HL-60 (cell line): ENCODE measurements at regions not wholly inside any gene's neighbourhood (a gene's known extent, or its start where the extent isn't known, plus 50 kb on each side); places are given as distances from the start of the nearest gene placed in this dataset.

Experiments used
- GABPA ChIP-seq: IDR thresholded peaks from 2 replicates; pipeline ENCODE4 v1.6.1; 2012; ENCODE audit warnings: low read depth
- POLR2AphosphoS5 ChIP-seq: IDR thresholded peaks from 2 replicates; pipeline ENCODE4 v1.6.1; 2012; ENCODE audit warnings: low read depth
- TF ChIP-seq, protein P1 (sequence below): IDR thresholded peaks from one replicate; pipeline ENCODE4 v1.5.1; 2011; ENCODE audit warnings: low read length, control low read depth, inconsistent platforms; ENCODE audit not compliant: insufficient read depth

DNA sequence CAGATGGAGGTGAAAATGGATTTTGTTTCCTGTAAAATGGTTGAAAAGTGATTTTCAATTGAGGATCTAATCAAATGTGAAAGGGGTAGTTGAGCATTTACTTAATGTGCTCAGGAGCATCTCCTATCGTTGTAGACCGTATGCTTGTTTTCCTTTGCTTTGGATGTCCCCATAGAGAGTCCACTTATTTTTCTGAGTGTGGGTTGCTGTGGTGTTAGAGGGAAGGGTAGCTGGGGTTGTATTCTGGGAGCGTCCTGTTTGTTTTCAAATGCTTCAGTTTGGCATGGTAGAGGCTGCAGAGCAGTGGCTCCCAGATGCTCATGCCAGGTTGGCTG, 154.1 kb downstream of the MAT2B start:
- TF ChIP-seq, protein P1, sequence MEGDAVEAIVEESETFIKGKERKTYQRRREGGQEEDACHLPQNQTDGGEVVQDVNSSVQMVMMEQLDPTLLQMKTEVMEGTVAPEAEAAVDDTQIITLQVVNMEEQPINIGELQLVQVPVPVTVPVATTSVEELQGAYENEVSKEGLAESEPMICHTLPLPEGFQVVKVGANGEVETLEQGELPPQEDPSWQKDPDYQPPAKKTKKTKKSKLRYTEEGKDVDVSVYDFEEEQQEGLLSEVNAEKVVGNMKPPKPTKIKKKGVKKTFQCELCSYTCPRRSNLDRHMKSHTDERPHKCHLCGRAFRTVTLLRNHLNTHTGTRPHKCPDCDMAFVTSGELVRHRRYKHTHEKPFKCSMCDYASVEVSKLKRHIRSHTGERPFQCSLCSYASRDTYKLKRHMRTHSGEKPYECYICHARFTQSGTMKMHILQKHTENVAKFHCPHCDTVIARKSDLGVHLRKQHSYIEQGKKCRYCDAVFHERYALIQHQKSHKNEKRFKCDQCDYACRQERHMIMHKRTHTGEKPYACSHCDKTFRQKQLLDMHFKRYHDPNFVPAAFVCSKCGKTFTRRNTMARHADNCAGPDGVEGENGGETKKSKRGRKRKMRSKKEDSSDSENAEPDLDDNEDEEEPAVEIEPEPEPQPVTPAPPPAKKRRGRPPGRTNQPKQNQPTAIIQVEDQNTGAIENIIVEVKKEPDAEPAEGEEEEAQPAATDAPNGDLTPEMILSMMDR, result no peak
- TF ChIP-seq POLR2AphosphoS5 (no peak), GABPA (no peak)
